ENCODE measurements at regions not wholly inside any gene's neighbourhood (a gene's known extent, or its start where the extent isn't known, plus 50 kb on each side); places are given as distances from the start of the nearest gene placed in this dataset.

DNA sequence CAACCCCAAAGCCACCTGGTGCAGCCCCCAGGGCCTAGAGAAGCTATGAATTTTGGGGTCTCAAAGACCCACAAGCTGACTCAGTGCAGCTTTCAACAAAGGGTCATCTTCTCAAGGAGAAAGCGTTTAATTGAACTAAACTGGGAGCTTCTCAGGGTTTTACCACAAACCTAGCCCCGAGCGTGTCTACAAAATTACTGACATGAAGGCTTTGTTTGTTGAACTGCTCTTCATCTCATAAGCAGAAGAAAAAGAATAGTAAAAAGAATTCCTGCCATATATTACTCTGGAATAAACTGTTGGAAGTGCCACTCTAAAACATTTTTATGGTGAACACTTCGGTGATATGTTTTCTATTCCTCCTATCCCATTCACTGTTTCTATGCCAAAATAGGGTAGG lies 50.8 kb upstream of the INCENP start:
- DNase-seq: no peak
- Histone ChIP-seq H3K36me3 (ENCODE audit: control insufficient read depth, insufficient read depth, low read length) (no peaks in the 10 kb centered on the region), H3K27me3 (ENCODE audit: control insufficient read depth, insufficient read depth, low read length) (no peaks in the 10 kb centered on the region), H3K4me1 (ENCODE audit: control insufficient read depth, insufficient read depth, low read length) (peaks cover 12% of the 10 kb centered on the region), H3K9me3 (replicated peaks; ENCODE audit: control insufficient read depth, low read depth, low read length) (no peaks in the 10 kb centered on the region), H3K4me3 (ENCODE audit: low read length) (no peak overlapping the region), H3K27ac (ENCODE audit: low read length) (no peak overlapping the region)
- no CpG with 5 or more reads among the region's 4 CpGs for WGBS (ENCODE audit: insufficient coverage)

GRCh38 chr11:62071408-62071807 lies 52.4 kb upstream of the INCENP start:
- Histone ChIP-seq H3K36me3 (ENCODE audit: control insufficient read depth, insufficient read depth, low read length) (no peaks in the 10 kb centered on the region), H3K9me3 (replicated peaks; ENCODE audit: control insufficient read depth, low read depth, low read length) (no peaks in the 10 kb centered on the region), H3K27ac (ENCODE audit: low read length) (no peak overlapping the region), H3K27me3 (ENCODE audit: control insufficient read depth, insufficient read depth, low read length) (no peaks in the 10 kb centered on the region), H3K4me1 (ENCODE audit: control insufficient read depth, insufficient read depth, low read length) (peaks cover 12% of the 10 kb centered on the region), H3K4me3 (ENCODE audit: low read length) (no peak overlapping the region)
- DNase-seq: no peak
- 100% methylated on average over 1 of the region's 3 CpGs for WGBS (ENCODE audit: insufficient coverage)

- peaks cover 12% of the 10 kb centered on the region for H3K4me1 ChIP-seq (ENCODE audit: control insufficient read depth, insufficient read depth, low read length)
- no peak overlapping the region for H3K27ac ChIP-seq (ENCODE audit: low read length)
- H3K36me3 ChIP-seq (ENCODE audit: control insufficient read depth, insufficient read depth, low read length): no peaks in the 10 kb centered on the region
- WGBS (ENCODE audit: insufficient coverage): 51% methylated on average over 7 of the region's 15 CpGs
- DNase-seq: peak; percentile 65
- H3K9me3 ChIP-seq (replicated peaks; ENCODE audit: control insufficient read depth, low read depth, low read length): no peaks in the 10 kb centered on the region
- no peaks in the 10 kb centered on the region for H3K27me3 ChIP-seq (ENCODE audit: control insufficient read depth, insufficient read depth, low read length)
- H3K4me3 ChIP-seq (ENCODE audit: low read length): no peak overlapping the region
These were observed 53.6 kb upstream of the INCENP start for GRCh38 chr11:62069986-62070919.

GRCh38 chr11:62069374-62069773 lies 54.4 kb upstream of the INCENP start:
- no peaks in the 10 kb centered on the region for H3K9me3 ChIP-seq (replicated peaks; ENCODE audit: control insufficient read depth, low read depth, low read length)
- H3K4me1 ChIP-seq (ENCODE audit: control insufficient read depth, insufficient read depth, low read length): peaks cover 12% of the 10 kb centered on the region
- no peaks in the 10 kb centered on the region for H3K27me3 ChIP-seq (ENCODE audit: control insufficient read depth, insufficient read depth, low read length)
- no peaks in the 10 kb centered on the region for H3K36me3 ChIP-seq (ENCODE audit: control insufficient read depth, insufficient read depth, low read length)
- H3K27ac ChIP-seq (ENCODE audit: low read length): no peak overlapping the region
- no peak overlapping the region for H3K4me3 ChIP-seq (ENCODE audit: low read length)
- WGBS (ENCODE audit: insufficient coverage): 34% methylated on average over 7 of the region's 8 CpGs
- no peak for DNase-seq

- 53% methylated on average over 3 of the region's 3 CpGs for WGBS (ENCODE audit: insufficient coverage)
- no peak overlapping the region for H3K27ac ChIP-seq (ENCODE audit: low read length)
These were observed 55.1 kb upstream of the INCENP start for GRCh38 chr11:62068730-62069129.

DNA sequence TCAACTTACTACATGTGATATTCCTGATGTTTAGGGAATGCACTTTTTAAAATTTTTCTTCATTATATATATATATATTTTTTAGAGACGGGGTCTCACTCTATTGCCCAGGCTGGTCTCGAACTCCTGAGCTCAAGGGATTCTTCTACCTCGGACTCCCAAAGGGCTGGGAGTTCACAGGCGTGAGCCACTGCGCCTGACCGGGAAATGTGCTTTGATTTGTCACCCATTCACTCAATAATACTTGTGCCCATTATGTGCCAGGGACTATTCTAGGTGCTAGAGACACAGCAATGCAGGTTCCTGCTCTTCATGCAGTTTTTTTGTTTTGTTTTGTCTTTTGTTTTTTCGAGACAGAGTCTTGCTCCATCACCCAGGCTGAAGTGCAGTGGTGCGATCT lies 56.1 kb upstream of the INCENP start:
- Histone ChIP-seq H3K36me3 (ENCODE audit: control insufficient read depth, insufficient read depth, low read length) (no peaks in the 10 kb centered on the region), H3K4me3 (ENCODE audit: low read length) (no peak overlapping the region), H3K4me1 (ENCODE audit: control insufficient read depth, insufficient read depth, low read length) (peaks cover 12% of the 10 kb centered on the region), H3K9me3 (replicated peaks; ENCODE audit: control insufficient read depth, low read depth, low read length) (no peaks in the 10 kb centered on the region), H3K27me3 (ENCODE audit: control insufficient read depth, insufficient read depth, low read length) (no peaks in the 10 kb centered on the region), H3K27ac (ENCODE audit: low read length) (no peak overlapping the region)
- 95% methylated on average over 7 of the region's 8 CpGs for WGBS (ENCODE audit: insufficient coverage)
- DNase-seq: no peak

More at GRCh38 chr11:62068730-62069129, 55.1 kb upstream of the INCENP start:
- H3K4me1 ChIP-seq (ENCODE audit: control insufficient read depth, insufficient read depth, low read length): peaks cover 12% of the 10 kb centered on the region
- H3K36me3 ChIP-seq (ENCODE audit: control insufficient read depth, insufficient read depth, low read length): no peaks in the 10 kb centered on the region
- H3K9me3 ChIP-seq (replicated peaks; ENCODE audit: control insufficient read depth, low read depth, low read length): no peaks in the 10 kb centered on the region
- no peaks in the 10 kb centered on the region for H3K27me3 ChIP-seq (ENCODE audit: control insufficient read depth, insufficient read depth, low read length)
- no peak overlapping the region for H3K4me3 ChIP-seq (ENCODE audit: low read length)
- DNase-seq: no peak

- Histone ChIP-seq H3K4me3 (ENCODE audit: low read length) (no peak overlapping the region), H3K4me1 (ENCODE audit: control insufficient read depth, insufficient read depth, low read length) (peaks cover 9% of the 10 kb centered on the region), H3K27ac (ENCODE audit: low read length) (no peak overlapping the region), H3K36me3 (ENCODE audit: control insufficient read depth, insufficient read depth, low read length) (no peaks in the 10 kb centered on the region), H3K9me3 (replicated peaks; ENCODE audit: control insufficient read depth, low read depth, low read length) (no peaks in the 10 kb centered on the region), H3K27me3 (ENCODE audit: control insufficient read depth, insufficient read depth, low read length) (no peaks in the 10 kb centered on the region)
- 71% methylated on average over 2 of the region's 2 CpGs for WGBS (ENCODE audit: insufficient coverage)
- no peak for DNase-seq
These were observed 59.6 kb upstream of the INCENP start for GRCh38 chr11:62064221-62064620.

DNA sequence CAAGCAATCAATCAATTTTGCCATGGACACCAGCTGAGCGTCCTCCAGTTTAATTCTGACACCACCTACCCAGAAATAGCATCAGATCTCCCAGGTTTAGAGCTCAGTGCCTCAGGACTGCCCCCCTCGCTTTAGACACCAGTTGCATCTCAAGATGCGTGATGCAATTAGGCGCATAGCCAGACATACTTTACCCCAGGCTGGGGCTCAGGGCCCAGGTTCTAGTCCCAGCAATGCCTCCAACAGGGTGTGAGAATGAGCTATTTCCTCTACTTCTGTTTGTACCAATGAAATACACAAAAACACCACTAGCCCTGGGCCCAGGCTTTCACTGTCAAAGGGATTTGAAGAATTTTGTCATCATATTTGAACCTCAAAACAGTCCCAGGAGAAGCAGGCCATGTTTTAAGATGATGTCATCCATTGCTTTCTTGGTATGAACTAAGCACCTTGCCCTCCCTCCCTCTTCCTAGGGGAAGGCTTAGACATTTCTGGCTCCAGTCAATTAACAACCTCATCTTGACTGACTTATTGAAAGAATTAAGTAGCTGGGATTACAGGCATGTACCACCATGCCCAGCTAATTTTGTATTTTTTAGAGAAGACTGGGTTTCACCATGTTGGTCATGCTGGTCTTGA lies 61.5 kb upstream of the INCENP start:
- Histone ChIP-seq H3K4me1 (ENCODE audit: control insufficient read depth, insufficient read depth, low read length) (peaks cover 9% of the 10 kb centered on the region), H3K9me3 (replicated peaks; ENCODE audit: control insufficient read depth, low read depth, low read length) (no peaks in the 10 kb centered on the region), H3K27ac (ENCODE audit: low read length) (peak overlapping the region; percentile 13), H3K36me3 (ENCODE audit: control insufficient read depth, insufficient read depth, low read length) (no peaks in the 10 kb centered on the region), H3K27me3 (ENCODE audit: control insufficient read depth, insufficient read depth, low read length) (no peaks in the 10 kb centered on the region), H3K4me3 (ENCODE audit: low read length) (no peak overlapping the region)
- WGBS (ENCODE audit: insufficient coverage): 65% methylated on average over 2 of the region's 4 CpGs
- no peak for DNase-seq

DNA sequence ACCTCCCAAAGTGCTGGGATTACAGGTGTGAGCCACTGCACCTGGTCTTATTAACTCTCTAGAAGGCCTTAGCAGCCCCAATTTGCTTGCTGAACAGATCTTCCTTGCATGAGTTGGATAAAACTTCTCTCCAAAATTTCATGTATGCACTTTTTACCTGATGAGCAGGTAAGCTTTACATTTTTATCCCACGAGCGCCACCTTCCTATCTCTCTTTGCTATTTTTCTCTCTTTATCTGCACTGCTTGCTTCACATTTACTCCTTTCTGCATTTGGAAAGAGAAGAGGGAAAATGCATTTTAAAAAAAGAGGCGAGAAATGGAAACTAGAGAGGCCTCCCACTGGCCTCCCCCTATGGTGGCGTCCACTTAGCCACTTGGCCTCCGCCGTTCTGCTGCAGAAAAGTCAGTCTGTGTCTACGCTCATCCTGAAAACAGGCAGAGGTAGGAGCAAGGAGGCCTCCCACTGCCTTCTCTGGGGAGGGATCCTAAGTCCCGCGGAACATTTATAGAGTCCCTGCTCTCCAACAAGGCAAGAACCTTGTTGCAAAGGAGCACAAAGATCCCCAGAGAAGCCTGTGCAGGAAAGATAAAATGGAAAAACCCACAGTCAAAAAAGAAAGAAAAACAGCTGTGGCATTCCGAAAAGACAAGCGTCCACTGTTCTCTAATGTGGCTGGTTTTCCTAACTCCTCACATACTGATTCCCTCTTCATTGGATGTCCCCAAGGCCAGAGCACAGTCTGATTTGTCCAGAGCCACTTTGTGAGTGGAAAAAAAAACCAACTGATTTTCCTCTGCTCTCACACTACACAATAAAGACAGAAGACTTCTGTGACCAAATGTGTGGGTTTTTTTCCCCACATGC lies 62.2 kb upstream of the INCENP start:
- no peaks in the 10 kb centered on the region for H3K27me3 ChIP-seq (ENCODE audit: control insufficient read depth, insufficient read depth, low read length)
- DNase-seq: peak; percentile 37

GRCh38 chr11:62057069-62057468 lies 66.7 kb upstream of the INCENP start:
- Histone ChIP-seq H3K9me3 (replicated peaks; ENCODE audit: control insufficient read depth, low read depth, low read length) (no peaks in the 10 kb centered on the region), H3K4me3 (ENCODE audit: low read length) (no peak overlapping the region), H3K4me1 (ENCODE audit: control insufficient read depth, insufficient read depth, low read length) (peaks cover 7% of the 10 kb centered on the region), H3K27ac (ENCODE audit: low read length) (no peak overlapping the region), H3K36me3 (ENCODE audit: control insufficient read depth, insufficient read depth, low read length) (no peaks in the 10 kb centered on the region), H3K27me3 (ENCODE audit: control insufficient read depth, insufficient read depth, low read length) (no peaks in the 10 kb centered on the region)
- no peak for DNase-seq
- no CpG with 5 or more reads among the region's 2 CpGs for WGBS (ENCODE audit: insufficient coverage)

More for the DNA sequence above, 62.2 kb upstream of the INCENP start:
- Histone ChIP-seq H3K9me3 (replicated peaks; ENCODE audit: control insufficient read depth, low read depth, low read length) (no peaks in the 10 kb centered on the region), H3K4me3 (ENCODE audit: low read length) (no peak overlapping the region), H3K4me1 (ENCODE audit: control insufficient read depth, insufficient read depth, low read length) (peaks cover 9% of the 10 kb centered on the region), H3K36me3 (ENCODE audit: control insufficient read depth, insufficient read depth, low read length) (no peaks in the 10 kb centered on the region), H3K27ac (ENCODE audit: low read length) (peak overlapping the region; percentile 13)
- WGBS (ENCODE audit: insufficient coverage): 38% methylated on average over 7 of the region's 11 CpGs

Data from muscle of leg (tissue), 3 donors.